D341Med (cell line): ENCODE measurements at regions not wholly inside any gene's neighbourhood (a gene's known extent, or its start where the extent isn't known, plus 50 kb on each side); places are given as distances from the start of the nearest gene placed in this dataset.

Source experiments
- DNase-seq: peaks from one replicate; pipeline ENCODE4 v3.0.0; 2012; ENCODE audit warnings: low spot score

DNA sequence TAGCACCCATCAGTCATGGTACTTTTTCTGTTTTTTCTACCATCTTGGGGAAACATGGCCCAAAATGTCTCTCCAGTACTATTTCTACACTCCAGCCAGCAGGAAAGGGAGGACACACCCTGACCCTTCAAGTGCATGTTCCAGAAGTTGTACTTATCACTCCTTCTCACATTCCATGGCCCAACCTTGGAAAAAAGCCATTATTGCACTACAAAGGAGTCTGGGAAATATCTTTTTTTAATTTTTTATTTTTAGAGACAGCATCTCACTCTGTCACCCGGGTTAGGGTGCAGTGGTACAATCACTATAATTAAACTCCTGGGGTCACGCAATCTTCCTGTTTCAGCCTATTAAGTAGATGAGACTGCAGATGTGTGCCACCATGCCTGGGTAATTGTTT lies 100.0 kb upstream of the PPP2R3A start:
- DNase-seq = no peak

DNA sequence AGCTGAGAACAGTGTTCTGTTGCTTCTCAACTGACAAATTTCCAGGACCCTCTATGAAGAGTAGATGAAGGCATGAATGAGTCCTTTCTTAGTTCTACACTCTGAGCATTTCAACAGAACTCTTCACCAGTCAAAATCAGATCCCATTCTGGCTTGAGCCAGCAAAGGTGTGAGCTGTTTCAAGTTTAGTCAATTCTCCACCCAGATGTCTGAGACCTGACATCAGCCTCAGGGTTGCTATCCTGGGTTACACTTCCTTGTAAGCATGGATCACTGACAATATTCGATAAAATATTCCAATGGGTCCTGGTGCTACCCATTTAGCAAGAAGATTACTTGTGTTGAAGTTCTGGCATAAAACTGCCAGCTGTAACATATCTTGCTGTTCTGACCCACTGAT lies 97.6 kb upstream of the PPP2R3A start:
- no peak for DNase-seq

DNA sequence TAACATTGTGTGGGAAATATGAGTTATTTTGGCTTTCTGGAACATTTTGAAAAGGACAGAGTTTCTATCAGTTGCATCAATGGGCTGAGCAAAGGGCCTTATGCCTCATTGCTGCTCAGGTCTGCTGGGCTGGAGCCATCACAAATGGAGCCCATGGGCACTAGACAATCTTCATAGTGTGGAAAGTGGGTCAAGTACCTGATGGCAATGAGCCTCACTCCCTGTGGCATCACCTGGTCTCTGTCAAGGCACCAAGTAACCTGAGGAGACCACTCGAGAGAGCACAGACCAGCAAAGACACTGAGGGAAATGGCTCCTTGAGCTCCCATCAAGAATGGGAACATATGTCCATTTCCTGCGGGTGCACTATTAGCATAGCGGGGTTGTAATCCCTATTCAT lies 96.7 kb upstream of the PPP2R3A start:
- DNase-seq = no peak

DNA sequence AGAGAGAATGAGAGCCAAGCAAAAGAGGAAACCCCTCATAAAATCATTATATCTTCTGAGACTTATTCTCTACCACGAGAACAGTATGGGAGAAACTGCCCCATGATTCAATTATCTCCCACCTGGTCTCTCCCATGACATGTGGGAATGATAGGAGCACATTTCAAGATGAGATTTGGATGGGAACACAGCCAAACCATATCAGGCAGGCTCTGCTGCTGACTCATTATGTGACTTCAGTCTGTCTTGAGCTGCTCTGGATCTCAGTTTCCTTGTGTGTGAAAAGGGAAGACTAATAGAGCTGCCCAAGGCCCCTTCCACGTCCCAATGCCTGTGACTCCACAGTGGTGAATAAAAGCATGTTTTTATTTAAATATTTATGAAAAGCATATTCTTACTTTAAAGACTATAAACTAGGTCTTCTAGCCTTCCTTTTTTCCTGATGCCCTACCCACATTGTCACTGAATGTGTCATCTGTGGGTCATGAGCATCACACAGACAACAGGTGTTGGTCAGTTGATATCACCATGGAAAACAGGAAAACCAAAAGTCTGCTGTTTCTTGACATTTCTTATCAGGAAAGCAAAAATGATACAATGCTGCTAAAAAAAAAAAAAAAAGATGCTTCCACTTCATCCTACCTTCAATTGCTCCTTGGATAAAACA lies 96.0 kb upstream of the PPP2R3A start:
- DNase-seq = no peak

DNA sequence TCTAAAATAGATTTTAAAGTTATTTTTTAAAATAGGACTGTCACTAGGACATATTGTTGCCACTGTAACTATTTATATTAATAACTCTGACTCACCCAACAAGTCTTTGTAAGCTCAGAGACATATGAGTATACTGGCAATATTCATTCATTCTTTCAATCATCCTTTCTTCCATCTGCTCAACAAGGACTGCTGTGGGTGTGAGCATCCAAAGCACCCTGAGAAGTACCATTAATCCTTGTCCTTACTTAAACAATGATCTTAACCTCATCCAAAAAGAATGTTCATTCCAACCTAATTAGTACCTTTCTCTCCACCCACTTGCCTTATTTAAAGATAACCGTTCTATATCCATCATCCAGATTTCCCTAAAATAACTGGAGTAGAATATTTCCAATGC lies 94.2 kb upstream of the PPP2R3A start:
- DNase-seq = no peak

DNA sequence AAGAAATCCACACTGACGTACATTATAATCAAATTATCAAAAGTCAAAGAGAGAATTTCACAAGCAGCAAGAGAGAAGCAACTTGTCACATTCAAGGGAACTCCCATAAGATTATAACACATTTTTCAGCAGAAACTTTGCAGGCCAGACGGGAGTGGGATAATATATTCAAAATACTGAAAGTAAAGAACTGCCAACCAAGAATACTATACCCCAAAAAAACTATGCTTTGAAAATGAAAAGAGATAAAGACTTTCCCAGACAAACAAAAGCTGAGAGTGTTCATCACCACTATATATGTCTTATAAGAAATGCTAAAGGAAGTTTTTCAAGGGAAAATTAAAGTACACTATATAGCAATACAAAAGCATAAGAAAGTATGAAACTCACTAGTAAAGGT lies 91.5 kb upstream of the PPP2R3A start:
- DNase-seq = no peak

DNA sequence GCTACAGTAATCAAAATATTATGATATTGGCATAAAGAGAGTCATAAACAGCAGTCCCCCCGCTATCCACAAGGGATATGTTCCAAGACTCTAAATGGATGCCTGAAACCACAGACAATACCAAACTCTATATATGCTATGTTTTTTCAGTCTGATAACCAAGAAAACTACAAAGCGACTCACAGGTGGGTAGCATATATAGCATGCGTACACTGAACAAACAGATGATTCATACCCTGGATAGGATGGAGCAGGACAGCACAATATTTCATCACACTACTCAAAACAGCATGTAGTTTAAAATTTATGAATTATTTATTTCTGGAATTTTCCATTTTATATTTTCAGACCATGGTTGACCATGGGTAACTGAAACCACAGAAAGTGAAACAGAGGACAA lies 87.0 kb upstream of the PPP2R3A start:
- DNase-seq = no peak

DNA sequence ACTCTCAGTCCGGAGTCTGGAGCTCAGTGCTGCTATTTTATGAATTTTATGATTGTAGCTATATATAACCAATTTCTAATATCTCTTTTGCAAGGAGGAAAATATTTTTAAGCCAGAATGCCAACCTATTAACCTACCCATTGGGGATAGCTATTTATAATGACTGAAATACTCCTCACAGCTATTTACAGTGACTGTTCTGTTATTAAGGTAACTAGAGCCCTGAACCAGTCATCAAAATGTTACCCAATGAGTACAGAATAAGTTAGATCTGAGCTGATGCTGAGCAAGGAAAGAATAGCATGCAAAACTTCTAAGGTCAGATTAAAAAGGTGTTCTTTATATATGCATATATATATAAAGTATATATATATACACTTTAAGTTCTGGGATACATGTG lies 79.6 kb upstream of the PPP2R3A start:
- DNase-seq = no peak

DNA sequence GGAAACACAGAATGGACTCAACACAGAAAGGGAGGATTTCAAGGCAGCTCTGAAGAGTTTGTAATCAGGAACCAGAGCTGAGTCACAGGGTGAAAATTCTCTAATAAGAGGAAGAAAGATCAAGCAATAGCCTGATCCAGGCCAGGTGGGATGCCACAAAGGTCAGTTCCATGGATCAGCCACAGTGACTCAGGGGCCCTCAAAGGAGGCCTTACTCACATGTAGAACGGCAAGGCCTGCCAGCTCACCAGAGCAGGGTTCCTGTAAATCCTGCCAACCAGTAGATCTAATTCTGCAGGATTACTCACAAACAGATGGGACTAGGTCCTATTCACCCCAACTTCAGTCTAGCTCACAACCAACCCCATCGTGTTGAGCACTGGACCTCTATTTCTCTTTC lies 78.3 kb upstream of the PPP2R3A start:
- no peak for DNase-seq

DNA sequence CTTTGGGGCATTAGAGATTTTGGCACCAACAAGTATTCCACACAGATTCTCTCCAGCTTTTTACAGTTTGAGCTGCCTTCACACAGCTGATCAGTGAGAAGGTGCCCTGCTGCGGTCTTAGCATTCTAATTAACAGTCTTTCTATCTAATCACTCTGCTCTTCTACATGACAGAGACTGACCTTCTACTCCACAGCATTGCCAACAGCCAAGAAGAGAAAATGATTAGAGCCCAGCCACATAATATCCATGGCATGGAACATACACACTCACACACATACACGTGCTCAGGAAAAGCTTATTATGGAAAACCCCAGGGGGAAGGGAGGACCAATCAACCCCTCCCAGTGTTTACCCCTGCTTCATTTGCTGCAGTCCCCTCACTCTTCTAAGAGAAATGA lies 76.1 kb upstream of the PPP2R3A start:
- no peak for DNase-seq

DNA sequence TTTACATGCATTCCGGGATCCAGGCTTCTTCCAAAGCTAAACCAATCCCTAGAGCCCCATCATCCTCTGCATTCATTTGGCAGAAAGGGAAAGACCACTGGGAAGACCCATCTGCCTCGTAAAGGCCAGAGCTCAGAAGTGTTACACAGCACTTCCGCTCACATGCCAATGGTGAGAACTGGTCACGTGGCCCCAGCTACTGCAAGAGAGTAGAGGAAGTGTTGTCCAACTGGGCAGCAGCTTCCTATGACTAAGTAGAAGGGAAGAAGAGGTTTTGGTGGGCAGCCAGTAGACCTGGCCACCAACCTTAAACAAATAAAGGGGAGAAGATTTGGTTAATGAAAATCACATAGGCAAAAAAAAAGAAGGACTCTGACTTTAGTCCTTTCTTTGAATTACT lies 74.4 kb upstream of the PPP2R3A start:
- no peak for DNase-seq

DNA sequence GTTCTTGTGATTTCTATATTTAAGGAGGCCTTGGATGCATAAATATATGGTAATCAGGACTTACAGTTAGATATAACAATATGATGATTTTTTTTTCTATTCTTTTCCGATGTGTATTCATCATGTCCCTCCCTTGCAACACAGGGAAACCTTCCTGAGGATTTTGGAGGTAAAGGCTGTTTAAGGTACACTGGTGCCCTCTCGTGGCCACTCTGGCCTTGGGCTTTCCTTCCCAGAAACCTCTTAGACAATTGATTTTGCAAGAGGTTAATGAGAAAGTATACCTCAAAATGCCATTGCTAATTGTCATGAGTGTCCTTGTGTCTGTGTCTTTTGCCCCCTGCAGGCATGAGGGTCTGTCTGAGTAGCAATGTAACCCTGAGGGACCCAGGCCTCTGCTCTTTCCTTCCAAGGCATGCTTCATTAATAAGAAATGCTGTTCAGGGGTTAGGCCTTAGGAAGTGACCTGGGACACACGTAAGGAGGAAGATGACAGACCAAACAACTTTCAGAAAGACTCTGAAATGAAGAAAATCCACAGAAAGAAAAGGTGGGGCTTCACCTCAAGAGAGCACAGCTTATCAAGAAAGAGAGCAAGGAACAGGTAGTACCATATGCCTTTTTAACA lies 70.3 kb upstream of the PPP2R3A start:
- DNase-seq = peak; percentile 73

DNA sequence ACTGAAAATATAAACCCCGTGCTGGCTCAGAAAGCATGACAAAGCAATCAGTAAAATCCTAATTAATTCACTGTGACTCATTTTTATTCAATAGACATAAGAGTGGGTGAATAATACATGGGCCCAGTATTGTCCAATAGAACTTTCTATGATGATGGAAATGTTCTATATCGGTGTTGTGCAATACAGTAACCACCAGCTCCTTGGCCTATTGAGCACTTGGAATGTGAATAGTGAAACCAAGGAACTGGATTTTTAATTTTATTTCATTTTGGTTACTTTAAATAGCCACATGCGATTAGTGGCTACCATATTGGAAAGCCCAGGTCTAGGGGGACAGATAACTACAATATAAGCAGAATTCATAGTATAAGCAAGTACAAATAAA lies 69.8 kb upstream of the PPP2R3A start:
- DNase-seq = no peak

DNA sequence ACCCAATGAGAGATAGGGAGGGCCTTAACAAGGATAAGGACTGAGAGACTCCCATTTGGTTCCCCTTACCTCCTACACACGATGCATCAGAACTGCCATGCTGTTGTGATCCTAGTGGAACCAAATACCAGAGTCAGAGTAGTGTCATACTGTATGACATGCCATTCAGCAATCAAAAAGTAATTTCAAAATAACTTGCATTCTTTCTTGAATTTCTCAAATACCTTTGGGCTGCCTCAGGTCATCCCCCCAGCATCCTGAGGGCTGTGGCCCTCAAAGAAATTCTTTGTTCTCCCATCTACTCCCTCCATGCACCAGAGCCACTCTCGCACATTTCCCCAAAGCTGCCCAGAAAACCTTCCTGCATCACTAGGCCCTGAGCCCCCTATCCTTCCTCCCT lies 68.9 kb upstream of the PPP2R3A start:
- no peak for DNase-seq

DNA sequence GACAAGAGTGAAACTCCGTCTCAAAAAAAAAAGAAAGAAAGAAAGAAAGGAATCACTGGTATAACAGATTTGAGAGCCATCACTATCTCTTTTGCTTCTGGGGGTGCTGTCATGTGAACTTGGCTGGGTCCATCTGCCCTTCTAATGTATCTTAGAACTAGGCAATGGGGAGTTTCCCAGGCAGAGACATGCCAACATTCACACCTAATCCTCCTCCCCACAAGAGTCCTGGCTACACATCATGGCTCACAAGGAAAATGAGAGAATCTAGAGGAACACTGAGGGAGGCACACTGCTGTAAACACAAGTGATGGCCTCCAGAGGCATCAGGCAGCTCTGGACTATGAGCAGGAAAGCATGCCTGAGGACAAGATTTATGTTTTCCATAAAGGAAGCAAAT lies 67.8 kb upstream of the PPP2R3A start:
- no peak for DNase-seq

DNA sequence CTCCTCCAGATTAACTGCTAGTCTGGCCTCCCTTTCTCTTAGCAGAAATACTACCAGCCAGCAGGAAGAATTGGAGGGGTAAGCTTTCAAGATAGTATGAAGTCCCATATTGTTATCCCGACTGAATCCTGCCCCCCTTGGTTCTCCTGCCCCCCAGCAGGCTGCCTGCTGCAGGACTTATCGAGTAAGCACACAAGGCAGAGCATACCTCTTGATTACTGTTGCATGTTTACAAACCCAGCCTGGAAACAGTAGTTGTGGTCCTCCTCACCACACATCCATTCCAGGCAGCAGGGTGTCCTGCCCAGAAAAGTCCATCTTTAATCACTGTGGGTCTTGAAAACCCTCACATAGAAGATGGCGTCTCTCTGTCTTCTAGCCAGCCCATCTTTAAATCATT lies 66.8 kb upstream of the PPP2R3A start:
- no peak for DNase-seq

DNA sequence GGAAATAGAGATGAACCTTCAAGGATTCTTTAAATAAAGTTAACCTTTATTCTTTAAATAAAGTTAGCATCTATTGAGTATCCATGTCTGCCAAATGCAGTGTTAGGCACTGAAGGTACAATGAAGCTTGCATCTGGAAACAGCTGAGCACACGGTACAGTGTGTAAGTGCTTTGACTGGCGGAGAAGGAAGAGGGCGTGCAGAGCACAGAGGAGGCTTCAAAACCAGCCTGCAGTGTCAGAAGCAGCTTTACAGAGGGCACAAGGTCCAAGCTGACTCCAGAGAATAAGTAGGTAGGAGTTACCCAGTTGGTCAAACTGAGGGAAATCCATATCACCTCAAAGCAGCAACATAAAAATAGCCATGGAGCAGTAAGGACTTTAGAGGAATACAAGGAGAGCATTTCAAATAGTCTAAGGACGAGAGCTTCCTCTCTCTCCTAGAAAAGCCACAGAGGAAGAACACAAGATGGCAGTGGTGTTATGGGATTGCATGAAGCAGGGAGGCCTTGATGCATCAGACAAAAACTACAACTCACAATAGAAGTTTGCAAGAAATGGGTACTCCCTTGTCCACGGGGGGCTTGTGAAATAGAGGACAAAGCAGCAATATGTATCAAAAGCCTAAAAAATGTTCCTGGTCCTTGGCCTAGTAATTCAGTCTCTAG lies 60.3 kb upstream of the PPP2R3A start:
- DNase-seq = no peak

DNA sequence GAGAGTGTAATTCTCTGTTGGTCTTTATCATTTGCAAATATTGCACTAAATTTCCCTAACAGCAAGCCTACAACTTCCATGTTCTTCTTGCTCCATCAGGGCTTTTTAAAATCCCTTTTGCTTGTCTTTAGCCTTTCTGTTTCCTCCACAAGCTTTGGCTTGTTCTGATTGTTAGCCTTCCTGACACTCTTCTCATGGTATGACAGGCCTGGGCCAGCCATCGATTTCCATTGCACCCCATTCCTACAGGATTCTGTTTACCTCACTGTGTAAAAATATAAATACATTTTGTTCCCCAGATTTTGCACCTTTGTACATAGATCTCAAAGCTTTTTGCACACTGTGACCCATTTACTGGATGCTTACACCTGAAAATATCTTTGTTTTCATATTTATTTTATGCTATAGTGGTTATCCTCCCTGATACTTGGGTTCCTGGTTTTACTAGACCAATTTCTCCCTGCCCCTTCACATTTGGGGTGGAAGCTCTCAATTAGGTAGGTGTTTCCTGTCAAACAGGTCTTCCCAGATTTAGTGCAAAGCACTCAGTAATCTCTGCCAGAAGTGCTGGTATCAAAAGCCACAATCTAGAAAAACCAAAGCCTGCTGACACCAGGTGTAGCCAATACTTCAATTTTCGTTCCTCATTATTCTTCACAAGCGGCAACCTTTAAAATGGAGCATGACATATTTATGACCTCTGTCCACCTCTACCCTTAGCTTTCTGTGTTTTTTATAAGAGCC lies 57.9 kb upstream of the PPP2R3A start:
- DNase-seq = no peak

DNA sequence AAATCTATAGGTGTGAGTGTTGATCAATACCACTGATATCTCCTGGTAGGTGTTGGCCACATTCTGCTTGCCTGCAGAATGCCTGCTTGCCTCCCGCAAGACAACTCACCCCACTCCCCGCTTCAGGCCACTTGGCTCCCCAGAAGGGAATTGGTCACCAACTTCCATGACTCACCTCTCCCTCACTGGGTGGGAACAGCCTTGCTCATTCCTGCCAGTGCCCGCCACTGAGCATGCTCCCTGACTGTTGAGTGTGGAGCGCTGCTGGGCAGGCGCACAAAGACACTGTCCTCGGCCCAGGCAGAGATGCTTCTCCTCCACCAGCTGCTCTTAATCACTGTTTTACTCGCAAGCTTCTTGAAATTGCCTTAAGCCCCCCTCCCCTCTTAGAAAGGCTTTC lies 57.3 kb upstream of the PPP2R3A start:
- no peak for DNase-seq

DNA sequence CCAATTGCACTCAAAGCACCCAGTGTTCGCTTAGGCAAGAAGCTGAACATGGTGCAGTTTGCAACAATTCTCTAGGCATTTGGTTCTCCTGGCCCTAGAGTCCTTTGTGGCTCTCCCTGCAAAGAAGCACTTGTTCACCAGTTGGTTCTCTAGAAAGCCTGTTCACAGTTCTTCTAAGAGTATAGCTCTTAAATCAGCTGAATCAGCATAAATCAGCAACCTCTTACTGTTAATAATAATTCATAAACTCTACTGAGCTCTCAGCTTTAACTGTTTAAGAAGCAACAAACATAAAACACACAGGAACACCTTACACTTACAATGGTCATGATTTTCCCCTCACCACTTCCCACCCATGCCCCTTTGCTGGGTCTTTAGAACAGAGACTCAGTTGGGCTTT lies 56.8 kb upstream of the PPP2R3A start:
- DNase-seq = no peak

DNA sequence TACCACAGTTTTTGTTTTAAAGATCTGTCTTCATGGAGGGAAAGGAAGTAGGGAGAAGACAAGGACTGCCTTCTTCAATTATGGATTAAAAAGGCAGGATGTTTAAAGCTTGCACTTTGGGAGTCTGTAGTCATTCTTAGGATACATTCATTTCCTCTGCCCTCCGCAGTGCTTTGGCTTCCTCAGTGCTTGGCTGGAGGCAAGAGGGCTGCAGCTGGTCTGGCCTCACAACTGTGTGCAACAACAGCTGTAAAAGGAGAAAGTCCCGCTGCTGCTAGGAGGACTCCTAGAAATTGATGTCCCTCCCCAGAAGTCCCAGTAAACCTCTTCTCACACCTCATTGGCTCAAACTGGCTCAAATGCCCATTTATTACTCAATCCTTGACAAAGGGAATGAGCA lies 54.4 kb upstream of the PPP2R3A start:
- DNase-seq = no peak

DNA sequence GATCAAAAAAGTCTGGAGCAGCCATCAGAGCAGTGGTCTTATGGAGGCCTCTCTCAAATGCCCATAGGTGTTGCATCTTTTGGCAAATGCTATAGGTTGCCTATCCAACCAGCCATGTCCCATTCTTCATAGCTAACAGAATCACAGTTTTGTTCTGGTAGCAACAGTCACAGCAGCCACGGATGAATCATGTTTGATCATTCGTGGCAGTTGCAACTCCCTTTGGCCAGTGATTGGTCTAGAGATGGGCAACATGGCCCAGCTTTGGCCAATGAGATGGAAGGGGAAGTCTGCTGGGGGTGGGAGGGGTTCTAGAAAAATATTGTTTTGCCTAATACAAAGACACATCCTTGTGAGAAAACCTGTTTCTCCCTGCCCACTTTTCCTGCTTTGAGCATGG lies 50.3 kb upstream of the PPP2R3A start:
- DNase-seq = no peak
